Stimulated activated CD4-positive, alpha-beta T cell treated with anti-CD3 and anti-CD28 coated beads, TNF-alpha, amount 100 ng/mL, for 24 hours (primary cell): ENCODE measurements at regions not wholly inside any gene's neighbourhood (a gene's known extent, or its start where the extent isn't known, plus 50 kb on each side); places are given as distances from the start of the nearest gene placed in this dataset.

ENCODE experiments used
- DNase-seq, 3 experiments: peaks; one replicate each; pipeline ENCODE4 v3.0.0-alpha.2; 2020; ENCODE audit warnings: low read depth in 3 of 3

- no peak for DNase-seq
Observed at GRCh38 chr13:31929031-31929770, 102.4 kb upstream of the FRY start.

- no peak for DNase-seq
Observed at GRCh38 chr13:31930490-31930889, 101.1 kb upstream of the FRY start.

DNA sequence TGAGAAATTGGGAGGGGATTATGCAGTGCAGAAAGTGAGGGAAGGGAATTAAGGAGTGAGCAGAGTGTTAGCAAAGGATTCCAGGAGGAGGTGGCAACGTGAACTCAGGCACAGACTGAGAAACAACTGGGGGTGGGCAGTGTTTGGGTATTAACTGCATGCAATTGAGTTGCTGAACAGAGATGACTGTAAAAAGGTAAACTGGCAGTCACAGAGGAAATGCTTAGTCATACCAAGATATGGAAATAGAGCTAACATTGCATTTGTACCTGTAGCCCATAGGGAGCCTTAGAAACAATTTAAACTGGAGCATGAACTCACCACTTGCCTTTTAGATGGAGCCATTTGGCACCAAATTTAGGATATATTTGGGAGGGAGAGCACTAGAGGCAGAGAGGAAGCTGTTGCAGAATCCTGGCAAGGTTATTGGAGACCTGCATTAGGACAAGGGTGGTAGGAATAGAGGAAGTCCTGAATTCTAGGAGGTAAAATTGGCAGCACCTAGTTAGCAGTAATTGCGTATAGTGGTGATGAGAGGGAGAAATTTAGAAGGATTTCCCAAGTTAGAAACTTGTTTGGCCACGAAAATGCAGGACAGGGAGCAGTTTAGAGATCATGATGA lies 100.6 kb upstream of the FRY start:
- no peak for DNase-seq

DNA sequence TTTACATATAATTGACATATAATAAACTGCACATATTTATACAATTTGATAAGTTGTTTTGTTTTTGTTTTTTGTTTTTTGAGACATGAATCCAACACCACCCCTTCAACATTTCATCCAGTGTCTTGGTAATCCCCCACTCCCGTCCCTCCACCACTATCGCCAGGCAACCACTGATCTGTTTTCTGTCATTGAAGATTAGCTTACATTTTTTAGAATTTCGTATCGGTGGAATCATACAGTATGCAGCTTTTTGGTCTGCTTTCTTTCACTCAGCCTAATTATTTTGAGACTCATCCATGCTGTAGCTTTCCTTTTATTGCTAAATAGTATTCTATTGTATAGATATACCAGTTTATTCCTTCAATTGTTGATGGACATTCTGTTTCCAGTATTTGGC lies 94.1 kb upstream of the FRY start:
- DNase-seq: no peak

- no peak for DNase-seq
Observed at GRCh38 chr13:31940076-31940475, 91.5 kb upstream of the FRY start.

DNA sequence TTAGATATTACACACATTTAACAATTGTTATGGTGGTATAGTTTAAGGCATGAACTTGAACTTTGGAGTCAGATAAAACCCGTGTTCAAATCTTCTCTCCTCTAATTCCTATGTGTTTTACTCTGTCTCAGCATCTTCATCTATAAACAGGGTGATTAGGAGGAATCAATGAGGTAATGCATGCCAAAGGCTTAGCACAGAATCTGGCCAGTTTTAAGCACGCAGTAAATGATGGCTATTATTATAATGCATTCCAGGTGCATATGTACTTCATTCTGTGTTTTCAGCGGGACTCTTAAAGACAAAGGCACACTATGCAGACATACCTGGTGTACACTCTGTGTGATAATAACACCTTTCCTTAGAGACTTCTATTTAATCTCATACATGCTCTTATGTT lies 88.0 kb upstream of the FRY start:
- no peak for DNase-seq

DNA sequence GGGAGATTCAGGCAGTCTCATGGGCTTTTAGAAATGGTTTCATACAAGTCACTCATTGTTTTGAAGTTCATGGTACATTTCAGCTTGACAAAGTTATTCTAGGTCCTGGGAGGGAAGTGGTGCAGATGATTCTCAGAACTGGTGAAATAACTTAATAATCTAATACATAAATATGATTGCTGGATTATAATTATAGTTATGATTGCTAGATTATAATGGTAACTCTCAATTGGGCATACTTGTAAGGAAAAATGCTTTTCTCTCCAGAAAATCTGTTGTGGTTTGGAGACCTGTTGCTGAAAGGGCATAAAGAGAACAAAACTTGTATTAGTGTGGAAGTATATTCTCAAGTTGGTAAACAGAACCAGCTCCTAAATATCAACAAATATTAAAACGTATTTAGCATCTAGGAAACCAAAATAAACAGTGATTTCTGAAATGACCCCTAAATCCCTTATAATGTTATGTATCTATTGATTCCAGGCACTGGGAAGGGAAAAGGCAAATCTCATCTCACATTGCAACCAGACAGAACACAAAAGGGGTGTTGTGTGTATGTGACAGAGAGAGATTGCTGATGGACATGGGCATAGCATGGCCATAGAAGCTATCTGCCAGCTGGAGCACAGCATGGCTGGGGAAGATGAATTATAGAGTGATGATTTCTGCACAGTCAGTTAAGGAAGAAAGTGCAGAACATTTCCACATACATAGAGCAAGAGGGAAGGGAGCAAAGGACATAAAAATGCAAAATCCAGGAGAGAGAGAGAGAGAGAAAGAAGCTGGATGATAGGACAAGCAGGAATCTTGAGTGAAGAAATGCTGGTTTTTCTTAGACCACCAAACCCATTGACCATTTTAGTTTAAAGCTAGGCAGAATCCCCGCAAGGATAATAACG lies 87.1 kb upstream of the FRY start:
- no peak for DNase-seq

GRCh38 chr13:31945202-31945961 lies 86.2 kb upstream of the FRY start:
- DNase-seq: no peak

DNA sequence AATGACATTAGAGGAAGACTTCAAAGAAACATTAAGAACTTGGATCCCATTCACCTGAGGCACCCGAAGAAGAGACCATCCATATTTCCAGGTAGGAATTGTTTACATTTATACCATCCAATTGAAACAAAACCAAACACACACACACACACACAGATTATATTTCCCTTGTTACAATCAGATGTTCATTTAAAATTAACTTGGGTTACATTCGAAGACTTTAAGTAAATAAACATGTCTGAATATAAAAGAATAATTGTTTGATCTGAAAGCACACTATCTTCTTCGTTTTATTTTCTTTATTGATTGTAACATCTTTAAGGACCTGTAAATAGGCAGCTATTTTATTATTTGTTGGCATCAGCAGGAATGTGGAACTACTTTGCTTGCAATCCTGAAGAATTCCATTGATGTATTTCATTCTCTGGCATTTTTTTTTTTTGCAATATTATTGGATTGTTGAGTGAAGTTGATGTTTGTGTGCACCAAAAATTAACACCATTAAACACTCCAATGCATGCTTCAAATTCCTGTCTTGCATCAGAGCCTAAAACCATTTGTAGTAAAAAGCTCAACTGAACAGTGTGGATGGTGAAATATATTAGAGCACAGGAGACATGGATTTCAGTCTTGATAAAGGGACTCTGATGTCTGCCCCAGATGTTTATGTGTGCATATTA lies 85.3 kb upstream of the FRY start:
- no peak for DNase-seq

- DNase-seq: no peak
Observed at GRCh38 chr13:31947105-31947504, 84.5 kb upstream of the FRY start.

GRCh38 chr13:31947506-31947905 lies 84.1 kb upstream of the FRY start:
- DNase-seq: no peak

DNA sequence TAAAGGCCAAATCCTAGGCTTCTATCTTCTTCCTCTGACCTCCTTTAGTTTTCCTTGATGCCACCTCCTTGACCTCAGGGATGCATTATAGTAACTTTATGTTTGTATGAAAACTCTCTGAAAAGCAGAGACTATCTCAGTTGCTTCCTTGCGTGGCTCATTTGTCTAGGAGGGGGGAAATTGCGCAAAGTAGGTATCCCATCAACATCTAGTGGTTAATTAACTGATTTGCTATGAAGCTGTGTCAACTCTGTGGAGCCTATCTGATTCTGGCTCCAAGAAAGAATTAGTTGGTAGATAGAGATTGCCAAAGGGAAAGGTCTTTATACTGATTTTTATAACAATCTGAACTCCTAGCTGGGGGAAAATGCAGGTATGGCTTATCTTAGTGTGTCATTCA lies 82.1 kb upstream of the FRY start:
- no peak for DNase-seq

GRCh38 chr13:31950111-31950815 lies 81.3 kb upstream of the FRY start:
- DNase-seq: no peak

DNA sequence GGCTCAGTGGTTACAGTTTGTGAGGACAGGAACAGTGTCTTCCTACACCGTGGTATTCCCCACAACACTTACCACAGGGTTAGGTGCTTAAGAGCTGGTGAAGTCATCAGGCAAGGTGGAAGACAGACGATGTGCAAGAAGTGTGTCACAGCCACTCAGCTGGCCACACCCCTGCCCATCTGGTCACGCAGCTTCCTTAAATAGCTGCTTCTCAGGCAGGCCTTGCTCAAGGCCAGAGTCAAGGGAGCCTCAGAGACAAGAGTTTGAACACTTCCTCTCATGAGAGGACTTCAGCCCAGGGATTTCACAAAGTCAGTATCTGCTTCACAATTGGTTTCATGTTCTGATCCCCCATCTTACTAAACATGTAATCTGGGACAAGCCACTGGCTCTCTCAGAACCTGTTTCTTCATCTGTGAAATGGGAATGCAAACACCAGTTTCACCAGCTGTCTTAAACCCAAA lies 80.3 kb upstream of the FRY start:
- no peak for DNase-seq

DNA sequence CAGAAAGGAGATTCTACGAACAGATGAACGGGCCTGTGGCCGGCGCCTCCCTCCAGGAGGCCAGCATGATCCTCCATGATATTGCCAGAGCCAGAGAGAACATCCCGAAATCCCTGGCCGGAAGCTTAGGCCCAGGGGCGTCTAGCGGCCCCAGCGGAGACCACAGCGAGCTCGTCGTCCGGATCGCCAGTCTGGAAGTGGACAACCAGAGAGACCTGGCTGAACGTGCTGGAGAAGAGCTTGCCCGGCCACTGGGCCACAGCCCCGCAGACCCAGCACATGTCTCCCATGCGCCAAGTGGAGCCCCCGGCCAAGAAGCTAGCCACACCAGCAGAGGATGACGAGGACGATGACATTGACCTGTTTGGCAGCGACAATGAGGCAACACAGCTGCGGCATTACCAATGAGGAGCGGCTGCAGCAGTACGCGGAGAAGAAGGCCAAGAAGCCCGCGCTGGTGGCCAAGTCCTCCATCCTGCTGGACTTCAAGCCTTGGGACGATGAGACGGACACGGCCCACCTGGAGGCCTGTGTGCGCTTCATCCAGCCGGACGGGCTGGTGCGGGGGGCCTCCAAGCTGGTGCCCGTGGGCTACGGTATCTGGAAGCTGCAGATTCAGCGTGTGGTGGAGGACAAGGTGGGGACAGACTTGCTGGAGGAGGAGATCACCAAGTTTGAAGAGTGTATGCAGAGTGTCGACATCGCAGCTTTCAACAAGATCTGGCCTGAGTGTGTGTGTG lies 78.8 kb upstream of the FRY start:
- DNase-seq: no peak

DNA sequence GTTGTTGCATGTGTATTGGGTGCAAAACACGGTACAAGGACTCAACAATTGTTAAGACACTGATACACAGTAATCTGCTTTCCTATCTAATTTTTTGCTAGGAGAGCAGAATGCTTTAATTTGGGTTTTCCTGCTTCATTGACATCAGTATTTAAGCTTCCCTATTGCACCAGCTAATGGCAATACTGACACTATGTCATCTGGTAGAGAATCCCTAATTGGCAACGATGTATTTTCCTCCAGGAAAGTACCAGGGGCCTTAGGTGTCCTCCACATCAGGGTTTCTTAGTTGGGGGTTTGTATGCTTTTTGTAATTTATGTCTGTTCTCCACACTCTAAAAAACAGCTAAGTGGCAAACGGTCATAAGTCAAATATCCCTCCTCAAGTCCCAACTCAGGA lies 76.5 kb upstream of the FRY start:
- no peak for DNase-seq

- no peak for DNase-seq
Observed at GRCh38 chr13:31955741-31956140, 75.8 kb upstream of the FRY start.

DNA sequence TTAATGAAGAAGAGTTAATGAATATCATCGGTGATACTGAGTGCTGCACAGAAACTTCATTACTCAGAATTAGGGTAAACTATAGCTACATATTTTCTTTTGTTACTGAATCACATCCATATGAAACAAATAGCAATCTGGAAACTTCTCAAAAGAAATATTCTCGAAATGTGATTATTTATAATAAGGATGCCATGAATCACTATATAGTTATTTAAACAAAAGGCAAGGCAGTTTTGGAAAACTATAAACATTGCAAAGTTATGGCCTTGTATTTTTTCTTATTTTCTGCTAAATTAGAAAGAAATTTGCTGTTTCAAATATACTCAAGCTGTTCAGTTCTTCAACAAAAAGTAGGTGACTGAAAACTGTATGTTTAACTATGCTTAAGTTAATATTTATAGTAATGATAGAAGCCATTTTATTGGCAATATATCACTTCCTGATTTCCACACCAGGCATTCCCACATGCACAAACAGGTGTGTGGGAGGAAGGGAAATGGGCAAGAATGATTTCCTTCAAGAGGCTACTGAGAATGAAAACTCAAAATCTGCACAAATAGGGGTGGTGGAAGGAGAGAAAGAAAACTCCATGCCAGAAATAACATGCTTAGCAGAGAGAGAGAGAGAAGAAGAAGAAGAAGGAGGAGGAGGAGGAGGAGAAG lies 74.5 kb upstream of the FRY start:
- DNase-seq: no peak

GRCh38 chr13:31957772-31958171 lies 73.8 kb upstream of the FRY start:
- no peak for DNase-seq
